ENCODE measurements at regions not wholly inside any gene's neighbourhood (a gene's known extent, or its start where the extent isn't known, plus 50 kb on each side); places are given as distances from the start of the nearest gene placed in this dataset.

GRCh38 chr5:58122157-58122556 lies 337.7 kb downstream of the PLK2 start:
- H3F3A ChIP-seq (ENCODE audit: low read depth), result no peaks in the 10 kb centered on the region
- Mint-ChIP-seq H3K27ac (no peak overlapping the region), H3K4me1 (peaks cover 31% of the 10 kb centered on the region), H3K4me3 (no peak overlapping the region), H3K9me3 (no peaks in the 10 kb centered on the region), H3K27me3 (ENCODE audit: insufficient read depth, low read depth) (peaks cover 3% of the 10 kb centered on the region), H3K36me3 (no peaks in the 10 kb centered on the region)
- H3K27ac ChIP-seq, result no peak overlapping the region
- H3K4me1 ChIP-seq, result no peaks in the 10 kb centered on the region
- H3K4me3 ChIP-seq, result no peak overlapping the region
- no peak for DNase-seq (ENCODE audit: low spot score)
- no peak overlapping the region for H2AFZ ChIP-seq (replicated peaks)
- TF ChIP-seq EZH2 (IDR thresholded peaks at IDR 0.05), result no peak
- TF ChIP-seq EZH2phosphoT487 (IDR thresholded peaks at IDR 0.05), result no peak
- H3K27me3 ChIP-seq, result no peaks in the 10 kb centered on the region
- no peaks in the 10 kb centered on the region for H3K79me2 ChIP-seq (ENCODE audit: low read depth)
- H3K36me3 ChIP-seq, result no peaks in the 10 kb centered on the region
- H3K4me2 ChIP-seq, result no peak overlapping the region
- H3K9me3 ChIP-seq (ENCODE audit: low read depth), result no peaks in the 10 kb centered on the region
- no peaks in the 10 kb centered on the region for H4K20me1 ChIP-seq (ENCODE audit: low read depth)
- H3K9ac ChIP-seq, result no peak overlapping the region

- Histone ChIP-seq H3K9ac (no peak overlapping the region), H3K4me2 (no peak overlapping the region), H3K79me2 (ENCODE audit: low read depth) (no peaks in the 10 kb centered on the region), H3K36me3 (no peaks in the 10 kb centered on the region), H4K20me1 (ENCODE audit: low read depth) (no peaks in the 10 kb centered on the region), H3F3A (ENCODE audit: low read depth) (no peaks in the 10 kb centered on the region), H3K4me3 (no peak overlapping the region), H3K27ac (no peak overlapping the region), H3K9me3 (ENCODE audit: low read depth) (no peaks in the 10 kb centered on the region), H3K4me1 (no peaks in the 10 kb centered on the region), H3K27me3 (no peaks in the 10 kb centered on the region), H2AFZ (replicated peaks) (no peak overlapping the region)
- Mint-ChIP-seq H3K36me3 (no peaks in the 10 kb centered on the region), H3K4me1 (peaks cover 31% of the 10 kb centered on the region), H3K4me3 (no peak overlapping the region), H3K27ac (no peak overlapping the region), H3K27me3 (ENCODE audit: insufficient read depth, low read depth) (peaks cover 3% of the 10 kb centered on the region), H3K9me3 (no peaks in the 10 kb centered on the region)
- no peak for DNase-seq (ENCODE audit: low spot score)
- TF ChIP-seq CTCF (IDR thresholded peaks at IDR 0.05) (no peak), EZH2phosphoT487 (IDR thresholded peaks at IDR 0.05) (no peak), EZH2 (IDR thresholded peaks at IDR 0.05) (no peak)
Observed at GRCh38 chr5:58121391-58121790, 338.5 kb downstream of the PLK2 start.

GRCh38 chr5:58117542-58117941 lies 342.3 kb downstream of the PLK2 start:
- H3K79me2 ChIP-seq (ENCODE audit: low read depth), result no peaks in the 10 kb centered on the region
- no peaks in the 10 kb centered on the region for H3K36me3 Mint-ChIP-seq

More at GRCh38 chr5:58117542-58117941, 342.3 kb downstream of the PLK2 start:
- Histone ChIP-seq H3K4me2 (no peak overlapping the region), H3K9me3 (ENCODE audit: low read depth) (no peaks in the 10 kb centered on the region), H3K4me3 (no peak overlapping the region), H3K4me1 (peaks cover 4% of the 10 kb centered on the region), H4K20me1 (ENCODE audit: low read depth) (no peaks in the 10 kb centered on the region), H3K27me3 (no peaks in the 10 kb centered on the region), H3K9ac (no peak overlapping the region), H2AFZ (replicated peaks) (no peak overlapping the region), H3K36me3 (no peaks in the 10 kb centered on the region), H3F3A (ENCODE audit: low read depth) (no peaks in the 10 kb centered on the region), H3K27ac (no peak overlapping the region)
- Mint-ChIP-seq H3K27ac (no peak overlapping the region), H3K4me1 (peaks cover 21% of the 10 kb centered on the region), H3K27me3 (ENCODE audit: insufficient read depth, low read depth) (no peaks in the 10 kb centered on the region), H3K4me3 (no peak overlapping the region), H3K9me3 (no peaks in the 10 kb centered on the region)
- DNase-seq (ENCODE audit: low spot score), result no peak
- TF ChIP-seq EZH2 (IDR thresholded peaks at IDR 0.05) (no peak), EZH2phosphoT487 (IDR thresholded peaks at IDR 0.05) (no peak), CTCF (IDR thresholded peaks at IDR 0.05) (no peak)
